Spleen (tissue), 11 donors: ENCODE measurements at regions not wholly inside any gene's neighbourhood (a gene's known extent, or its start where the extent isn't known, plus 50 kb on each side); places are given as distances from the start of the nearest gene placed in this dataset.

ENCODE experiments used
- DNase-seq: peaks from one replicate; pipeline ENCODE4 v3.0.0-alpha.2; 2020
- H3K27ac ChIP-seq, 8 donors: fragments of 200-600 bp; sonication (generic) in 7 of 8; 1 replicate in 4 of 8; 2 replicates in 4 of 8; pipeline versions ENCODE4 v1.5.0 to v1.8.0; 2016 to 2021; ENCODE audit warnings: inconsistent platforms in 4 of 8, mild to moderate bottlenecking in 4 of 8, moderate library complexity in 1 of 8
- H3K27me3 ChIP-seq, 7 donors: fragments of 200-600 bp; sonication (generic) in 6 of 7; replicated peaks in 1 of 7; 1 replicate in 4 of 7; 2 replicates in 3 of 7; pipeline versions ENCODE4 v1.5.0 to v1.8.0; 2016 to 2021; ENCODE audit warnings: inconsistent platforms in 3 of 7, mild to moderate bottlenecking in 1 of 7
- H3K36me3 ChIP-seq, 6 donors: fragments of 200-600 bp; sonication (generic) in 5 of 6; 1 replicate in 4 of 6; 2 replicates in 2 of 6; pipeline versions ENCODE4 v1.5.0 to v1.8.0; 2016 to 2021; ENCODE audit warnings: inconsistent platforms in 2 of 6
- H3K4me1 ChIP-seq, 6 donors: fragments of 200-600 bp; sonication (generic) in 5 of 6; 1 replicate in 3 of 6; 2 replicates in 3 of 6; pipeline versions ENCODE4 v1.5.0 to v1.8.0; 2016 to 2021; ENCODE audit warnings: inconsistent platforms in 3 of 6
- H3K4me3 ChIP-seq, 8 donors: fragments of 200-600 bp; sonication (generic) in 7 of 8; 1 replicate in 4 of 8; 2 replicates in 4 of 8; pipeline versions ENCODE4 v1.5.0 to v1.8.0; 2016 to 2021; ENCODE audit warnings: inconsistent platforms in 4 of 8, mild to moderate bottlenecking in 4 of 8, moderate library complexity in 2 of 8
- H3K9me3 ChIP-seq, 8 donors: fragments of 200-600 bp; sonication (generic) in 7 of 8; 1 replicate in 4 of 8; 2 replicates in 4 of 8; pipeline versions ENCODE4 v1.5.0 to v1.8.0; 2016 to 2021; ENCODE audit warnings: inconsistent platforms in 4 of 8
- POLR2A ChIP-seq, 3 donors: fragments of 450-650 bp; IDR thresholded peaks; one replicate each; pipeline ENCODE4 v1.5.1; 2017; ENCODE audit warnings: antibody characterized with exemption in 3 of 3, mild to moderate bottlenecking in 1 of 3
- POLR2AphosphoS5 ChIP-seq, 3 donors: sonication (generic); formaldehyde crosslinking; IDR thresholded peaks; one replicate each; pipeline ENCODE4 v1.5.1; 2017; ENCODE audit warnings: antibody characterized with exemption in 3 of 3
- WGBS, 5 donors: extraction: QIAGEN DNeasy Blood & Tissue Kit in 3 of 5; methylation state at CpG; one replicate each; pipeline versions ENCODE4 v1.1.5 to v1.1.7; 2013 to 2018; 5-methylcytosine and 5-hydroxymethylcytosine counted together
- intact Hi-C: fragments of 100-400 bp; cut with DNase I; formaldehyde crosslinking; loops from one replicate; pipeline ENCODE4 v1.15.0; 2023; ENCODE audit warnings: low total_unique reads
- microRNA-seq, 3 donors: library from miRNA; unstranded; fragments of <30 nt; microRNA quantifications; one replicate each; pipeline versions ENCODE4 to v1.1.0, GENCODE V29; 2019 to 2020
- small RNA-seq, 4 donors: library from RNA; depleted of rRNA; stranded (forward); fragments of <200 nt; gene quantifications; one replicate each; pipeline ENCODE3, GENCODE V24; 2016
- TF ChIP-seq, protein P1 (sequence below), 11 experiments: fragments of 200-600 bp in 7 of 11; fragments of 450-650 bp in 4 of 11; sonication (generic) in 4 of 11; IDR thresholded peaks in 8 of 11; conservative IDR thresholded peaks in 3 of 11; 1 replicate in 7 of 11; 2 replicates in 4 of 11; pipeline versions ENCODE4 v1.4.0 to v1.8.0; 2016 to 2021; ENCODE audit warnings: antibody characterized with exemption in 11 of 11, inconsistent platforms in 4 of 11, mild to moderate bottlenecking in 1 of 11
- donor health status: healthy with polysubstance abuse.
- donor health status: DM: no; HTN: no; CAD: no; lungs with moderate emphysema.
- donor health status: DM: no; HTN: no; CAD: no.
- donor health status: Bipolar disorder and iron deficiency.
- donor health status: healthy.
- donor health status: DM: no; HTN: no; CAD: no.
- donor health status: DM: yes; HTN: yes; CAD: no.

DNA sequence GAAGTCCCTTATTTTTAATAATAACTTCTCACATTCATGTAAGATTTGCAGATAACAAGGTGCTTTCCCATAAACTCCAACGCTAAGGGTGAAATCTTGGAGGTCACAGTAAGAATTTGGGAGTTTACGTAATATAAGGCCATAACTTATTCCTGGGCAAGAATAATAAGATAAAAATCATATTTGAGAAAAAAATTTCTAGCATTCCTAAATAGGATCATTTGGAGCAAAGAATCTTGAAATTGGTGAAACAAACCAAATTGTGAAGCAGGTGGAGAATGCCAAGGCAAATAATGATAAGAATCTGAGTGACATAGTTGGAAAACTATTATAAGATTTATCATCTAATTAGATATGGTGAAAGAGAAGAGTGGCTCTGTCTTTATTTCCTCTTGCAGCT is 50.4 kb upstream of the FGF16 start:
- no peak overlapping the region for H3K27ac ChIP-seq
- H3K36me3 ChIP-seq, result no peaks in the 10 kb centered on the region
- H3K4me3 ChIP-seq, result no peak overlapping the region
- no peaks in the 10 kb centered on the region for H3K4me1 ChIP-seq
- TF ChIP-seq POLR2AphosphoS5 (IDR thresholded peaks at IDR 0.05) (no peak), POLR2A (IDR thresholded peaks at IDR 0.05) (no peak)
- TF ChIP-seq, protein P1, sequence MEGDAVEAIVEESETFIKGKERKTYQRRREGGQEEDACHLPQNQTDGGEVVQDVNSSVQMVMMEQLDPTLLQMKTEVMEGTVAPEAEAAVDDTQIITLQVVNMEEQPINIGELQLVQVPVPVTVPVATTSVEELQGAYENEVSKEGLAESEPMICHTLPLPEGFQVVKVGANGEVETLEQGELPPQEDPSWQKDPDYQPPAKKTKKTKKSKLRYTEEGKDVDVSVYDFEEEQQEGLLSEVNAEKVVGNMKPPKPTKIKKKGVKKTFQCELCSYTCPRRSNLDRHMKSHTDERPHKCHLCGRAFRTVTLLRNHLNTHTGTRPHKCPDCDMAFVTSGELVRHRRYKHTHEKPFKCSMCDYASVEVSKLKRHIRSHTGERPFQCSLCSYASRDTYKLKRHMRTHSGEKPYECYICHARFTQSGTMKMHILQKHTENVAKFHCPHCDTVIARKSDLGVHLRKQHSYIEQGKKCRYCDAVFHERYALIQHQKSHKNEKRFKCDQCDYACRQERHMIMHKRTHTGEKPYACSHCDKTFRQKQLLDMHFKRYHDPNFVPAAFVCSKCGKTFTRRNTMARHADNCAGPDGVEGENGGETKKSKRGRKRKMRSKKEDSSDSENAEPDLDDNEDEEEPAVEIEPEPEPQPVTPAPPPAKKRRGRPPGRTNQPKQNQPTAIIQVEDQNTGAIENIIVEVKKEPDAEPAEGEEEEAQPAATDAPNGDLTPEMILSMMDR (IDR thresholded peaks at IDR 0.05 in 8 of 11, conservative IDR thresholded peaks at IDR 0.05 in 3 of 11), result no peak
- no peaks in the 10 kb centered on the region for H3K27me3 ChIP-seq
- no peak for DNase-seq
- peaks cover 0 to 5% (median 0%) of the 10 kb centered on the region in 8 donors for H3K9me3 ChIP-seq
- intact Hi-C loops, result no loop called here
- WGBS, 5 donors, result 77 to 98% (median 93%) methylated on average over 2 of the region's 2 CpGs

Small RNA genes in the stretch of these regions (microRNA-seq; reads per million reads assigned to microRNA genes)
- gene MIR325 (0 reads per million in 3 donors), gene MIR384 (0 reads per million in 3 donors)

Small RNA genes in the stretch of these regions (small RNA-seq; reads per million reads assigned to genes)
- 0 reads per million in 4 donors for gene MIR325
- 0 to 0.06 (median 0) reads per million in 4 donors for gene RNA5SP509
